H1 (cell line): ENCODE measurements at regions not wholly inside any gene's neighbourhood (a gene's known extent, or its start where the extent isn't known, plus 50 kb on each side); places are given as distances from the start of the nearest gene placed in this dataset.

Experiments
- BCL11A ChIP-seq, 2 experiments: IDR thresholded peaks; one replicate each; pipeline ENCODE4 v1.6.1; 2011; ENCODE audit warnings: low read depth in 2 of 2, low read length in 2 of 2, mild to moderate bottlenecking in 2 of 2
- BRCA1 ChIP-seq: IDR thresholded peaks from 2 replicates; pipeline ENCODE4 v1.6.1; 2012; ENCODE audit warnings: low read depth, low read length, improper control_type of control experiment
- CBX5 ChIP-seq: fragments of 300-800, 300-1000 bp; sonication (generic); IDR thresholded peaks from 2 replicates; pipeline ENCODE4 v1.7.1; 2016; ENCODE audit warnings: antibody characterized with exemption, low read length, low read depth
- CHD2 ChIP-seq: IDR thresholded peaks from 2 replicates; pipeline ENCODE4 v1.6.1; 2012; ENCODE audit warnings: low read length, improper control_type of control experiment
- CTCF ChIP-seq, 3 experiments: IDR thresholded peaks; 1 replicate in 2 of 3; 2 replicates in 1 of 3; pipeline versions ENCODE4 v1.5.1 to v1.6.1; 2011; ENCODE audit warnings: low read length in 3 of 3, mild to moderate bottlenecking in 3 of 3, inconsistent platforms in 2 of 3, low read depth in 1 of 3, moderate library complexity in 1 of 3; ENCODE audit not compliant: insufficient read depth in 1 of 3; ENCODE audit errors: control extremely low read depth in 1 of 3
- EZH2 ChIP-seq: fragments of 200-600 bp; sonication (generic); IDR thresholded peaks from 2 replicates; pipeline ENCODE4 v1.7.1; 2012; ENCODE audit warnings: low read depth, mild to moderate bottlenecking, moderate library complexity, low read length, inconsistent platforms; ENCODE audit not compliant: severe bottlenecking
- HDAC6 ChIP-seq: IDR thresholded peaks from one replicate; pipeline ENCODE4 v1.7.1; 2012; ENCODE audit warnings: low read depth, mild to moderate bottlenecking, inconsistent platforms, low read length, moderate library complexity
- KDM1A ChIP-seq: fragments of 200-600, 300-600 bp; sonication (generic); IDR thresholded peaks from 2 replicates; pipeline ENCODE4 v1.7.1; 2016; ENCODE audit warnings: mild to moderate bottlenecking, low read length, borderline replicate concordance
- MAFK ChIP-seq: IDR thresholded peaks from 2 replicates; pipeline ENCODE4 v1.6.1; 2012; ENCODE audit warnings: low read depth, mild to moderate bottlenecking, improper control_type of control experiment, low read length
- NANOG ChIP-seq: IDR thresholded peaks from 2 replicates; pipeline ENCODE4 v1.6.1; 2011; ENCODE audit warnings: low read length, low read depth, mild to moderate bottlenecking, inconsistent platforms; ENCODE audit not compliant: insufficient read depth, poor library complexity, severe bottlenecking
- SIX5 ChIP-seq: IDR thresholded peaks from 2 replicates; pipeline ENCODE4 v1.6.1; 2011; ENCODE audit warnings: mild to moderate bottlenecking, low read depth, low read length
- SP1 ChIP-seq: IDR thresholded peaks from 2 replicates; pipeline ENCODE4 v1.6.1; 2011; ENCODE audit warnings: low read depth, low read length
- SUZ12 ChIP-seq: fragments of 200-600 bp; sonication (generic); IDR thresholded peaks from 2 replicates; pipeline ENCODE4 v1.6.1; 2012; ENCODE audit warnings: mild to moderate bottlenecking, inconsistent platforms, low read length, moderate library complexity, mixed read lengths
- TF ChIP-seq, protein P1 (sequence below): IDR thresholded peaks from 2 replicates; pipeline ENCODE4 v1.6.1; 2011; ENCODE audit warnings: low read length, improper control_type of control experiment

GRCh38 chr10:85100495-85100894 is 772.1 kb downstream of the CCSER2 start:
- no peak for TF ChIP-seq KDM1A
- TF ChIP-seq NANOG: no peak
- TF ChIP-seq HDAC6: no peak
- TF ChIP-seq SUZ12: no peak
- TF ChIP-seq CHD2: no peak
- TF ChIP-seq MAFK: no peak
- TF ChIP-seq SIX5: no peak
- TF ChIP-seq CTCF (IDR thresholded peaks at IDR 0.05; ENCODE audit: control extremely low read depth in 1 of 3, insufficient read depth in 1 of 3, low read depth in 1 of 3, low read length in 3 of 3): no peak
- TF ChIP-seq CBX5: no peak
- no peak for TF ChIP-seq EZH2
- no peak for TF ChIP-seq BCL11A (IDR thresholded peaks at IDR 0.05; ENCODE audit: low read depth in 2 of 2, low read length in 2 of 2)
- no peak for TF ChIP-seq BRCA1
- TF ChIP-seq, protein P1, sequence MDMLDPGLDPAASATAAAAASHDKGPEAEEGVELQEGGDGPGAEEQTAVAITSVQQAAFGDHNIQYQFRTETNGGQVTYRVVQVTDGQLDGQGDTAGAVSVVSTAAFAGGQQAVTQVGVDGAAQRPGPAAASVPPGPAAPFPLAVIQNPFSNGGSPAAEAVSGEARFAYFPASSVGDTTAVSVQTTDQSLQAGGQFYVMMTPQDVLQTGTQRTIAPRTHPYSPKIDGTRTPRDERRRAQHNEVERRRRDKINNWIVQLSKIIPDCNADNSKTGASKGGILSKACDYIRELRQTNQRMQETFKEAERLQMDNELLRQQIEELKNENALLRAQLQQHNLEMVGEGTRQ: no peak
- TF ChIP-seq SP1: no peak
